ENCODE measurements at regions not wholly inside any gene's neighbourhood (a gene's known extent, or its start where the extent isn't known, plus 50 kb on each side); places are given as distances from the start of the nearest gene placed in this dataset.

- Histone ChIP-seq H3K36me3 (no peaks in the 10 kb centered on the region), H3K27me3 (peaks cover 35% of the 10 kb centered on the region), H3K4me3 (no peak overlapping the region), H3K9me3 (replicated peaks) (no peaks in the 10 kb centered on the region), H3K27ac (no peak overlapping the region), H3K4me1 (no peaks in the 10 kb centered on the region)
- no peak for DNase-seq
These were observed 101.8 kb downstream of the HMX1 start for GRCh38 chr4:8769645-8770517.

- H3K4me1 ChIP-seq: no peaks in the 10 kb centered on the region
- no peaks in the 10 kb centered on the region for H3K9me3 ChIP-seq (replicated peaks)
- peaks cover 46% of the 10 kb centered on the region for H3K27me3 ChIP-seq
- H3K36me3 ChIP-seq: no peaks in the 10 kb centered on the region
- no peak overlapping the region for H3K4me3 ChIP-seq
- DNase-seq: no peak
- no peak overlapping the region for H3K27ac ChIP-seq
These were observed 103.2 kb downstream of the HMX1 start for GRCh38 chr4:8768357-8768999.

- peaks cover 47% of the 10 kb centered on the region for H3K27me3 ChIP-seq
- H3K9me3 ChIP-seq (replicated peaks): no peaks in the 10 kb centered on the region
- H3K27ac ChIP-seq: no peak overlapping the region
- H3K4me1 ChIP-seq: no peaks in the 10 kb centered on the region
- H3K36me3 ChIP-seq: no peaks in the 10 kb centered on the region
- no peak overlapping the region for H3K4me3 ChIP-seq
- DNase-seq: no peak
These were observed 105.0 kb downstream of the HMX1 start for GRCh38 chr4:8766610-8767009.

GRCh38 chr4:8765631-8766590, 105.7 kb downstream of the HMX1 start:
- Histone ChIP-seq H3K27ac (no peak overlapping the region), H3K4me3 (no peak overlapping the region), H3K36me3 (no peaks in the 10 kb centered on the region), H3K9me3 (replicated peaks) (no peaks in the 10 kb centered on the region), H3K4me1 (no peaks in the 10 kb centered on the region), H3K27me3 (peaks cover 47% of the 10 kb centered on the region)
- DNase-seq: no peak

GRCh38 chr4:8765084-8765483, 106.6 kb downstream of the HMX1 start:
- Histone ChIP-seq H3K36me3 (no peaks in the 10 kb centered on the region), H3K27ac (no peak overlapping the region), H3K27me3 (peaks cover 48% of the 10 kb centered on the region), H3K9me3 (replicated peaks) (no peaks in the 10 kb centered on the region), H3K4me3 (no peak overlapping the region), H3K4me1 (no peaks in the 10 kb centered on the region)
- no peak for DNase-seq

- Histone ChIP-seq H3K9me3 (replicated peaks) (no peaks in the 10 kb centered on the region), H3K4me1 (no peaks in the 10 kb centered on the region), H3K27ac (no peak overlapping the region), H3K4me3 (no peak overlapping the region), H3K36me3 (no peaks in the 10 kb centered on the region), H3K27me3 (peaks cover 52% of the 10 kb centered on the region)
- DNase-seq: no peak
These were observed 107.4 kb downstream of the HMX1 start for GRCh38 chr4:8763966-8764901.

GRCh38 chr4:8762951-8763735, 108.5 kb downstream of the HMX1 start:
- H3K9me3 ChIP-seq (replicated peaks): no peaks in the 10 kb centered on the region

GRCh38 chr4:8762356-8762755, 109.3 kb downstream of the HMX1 start:
- Histone ChIP-seq H3K4me3 (no peak overlapping the region), H3K4me1 (no peaks in the 10 kb centered on the region), H3K9me3 (replicated peaks) (no peaks in the 10 kb centered on the region), H3K36me3 (no peaks in the 10 kb centered on the region), H3K27ac (no peak overlapping the region), H3K27me3 (peaks cover 48% of the 10 kb centered on the region)
- DNase-seq: no peak

More at GRCh38 chr4:8762951-8763735, 108.5 kb downstream of the HMX1 start:
- Histone ChIP-seq H3K4me1 (no peaks in the 10 kb centered on the region), H3K27me3 (peaks cover 52% of the 10 kb centered on the region), H3K4me3 (no peak overlapping the region), H3K36me3 (no peaks in the 10 kb centered on the region), H3K27ac (no peak overlapping the region)
- no peak for DNase-seq

GRCh38 chr4:8761824-8762205, 109.8 kb downstream of the HMX1 start:
- no peaks in the 10 kb centered on the region for H3K9me3 ChIP-seq (replicated peaks)
- no peaks in the 10 kb centered on the region for H3K36me3 ChIP-seq
- no peak for DNase-seq
- H3K4me3 ChIP-seq: no peak overlapping the region
- peaks cover 45% of the 10 kb centered on the region for H3K27me3 ChIP-seq
- H3K27ac ChIP-seq: no peak overlapping the region
- H3K4me1 ChIP-seq: no peaks in the 10 kb centered on the region

- no peak overlapping the region for H3K27ac ChIP-seq
- no peak for DNase-seq
- H3K27me3 ChIP-seq: peaks cover 40% of the 10 kb centered on the region
- H3K4me1 ChIP-seq: no peaks in the 10 kb centered on the region
- no peaks in the 10 kb centered on the region for H3K9me3 ChIP-seq (replicated peaks)
- no peak overlapping the region for H3K4me3 ChIP-seq
- no peaks in the 10 kb centered on the region for H3K36me3 ChIP-seq
These were observed 110.3 kb downstream of the HMX1 start for GRCh38 chr4:8761167-8761823.

- no peaks in the 10 kb centered on the region for H3K4me1 ChIP-seq
- H3K9me3 ChIP-seq (replicated peaks): no peaks in the 10 kb centered on the region
- H3K36me3 ChIP-seq: no peaks in the 10 kb centered on the region
- no peak for DNase-seq
- H3K4me3 ChIP-seq: no peak overlapping the region
- no peak overlapping the region for H3K27ac ChIP-seq
- peaks cover 33% of the 10 kb centered on the region for H3K27me3 ChIP-seq
These were observed 111.1 kb downstream of the HMX1 start for GRCh38 chr4:8760561-8760960.

- H3K4me3 ChIP-seq: no peak overlapping the region
- no peaks in the 10 kb centered on the region for H3K9me3 ChIP-seq (replicated peaks)
- H3K4me1 ChIP-seq: no peaks in the 10 kb centered on the region
- H3K27me3 ChIP-seq: peaks cover 27% of the 10 kb centered on the region
- H3K36me3 ChIP-seq: no peaks in the 10 kb centered on the region
- no peak overlapping the region for H3K27ac ChIP-seq
- no peak for DNase-seq
These were observed 111.7 kb downstream of the HMX1 start for GRCh38 chr4:8759987-8760386.

GRCh38 chr4:8756816-8757215, 114.8 kb downstream of the HMX1 start:
- Histone ChIP-seq H3K27me3 (peaks cover 8% of the 10 kb centered on the region), H3K4me3 (no peak overlapping the region), H3K4me1 (no peaks in the 10 kb centered on the region), H3K36me3 (no peaks in the 10 kb centered on the region), H3K27ac (no peak overlapping the region), H3K9me3 (replicated peaks) (no peaks in the 10 kb centered on the region)
- DNase-seq: no peak

Measured in SJCRH30 (cell line).